K562 (cell line): ENCODE measurements at regions not wholly inside any gene's neighbourhood (a gene's known extent, or its start where the extent isn't known, plus 50 kb on each side); places are given as distances from the start of the nearest gene placed in this dataset.

Experiments
- ATAC-seq: fragments of 200-7000 bp; cut with Tn5 transposase; 3 replicates; pipeline ENCODE4 v1.9.1; 2020; ENCODE audit warnings: moderate library complexity
- BruUV-seq: library from RNA; stranded (reverse); fragments of 400-500 nt; replicated peaks from 2 replicates; lab custom pipeline; 2021; lab: Mats Ljungman, UMichigan
- CTCF ChIA-PET: fragments of 300-600 bp; formaldehyde crosslinking; extraction: SDS; loops from one replicate; lab custom pipeline; 2021; ENCODE audit warnings: low intra/inter-chr PET ratio; lab: Yijun Ruan, JAX
- POLR2A ChIA-PET: fragments of 300-600, 350-650 bp; sonication (Branson Sonifier 250); formaldehyde crosslinking; extraction: SDS; loops from one replicate; lab custom pipeline; 2021; ENCODE audit warnings: antibody characterized with exemption, inconsistent platforms; lab: Yijun Ruan, JAX
- DNase-seq, 4 experiments: peaks; one replicate each; pipeline versions ENCODE4 v3.0.0 to v3.0.0-alpha.2; 2011 to 2018; ENCODE audit warnings: low spot score in 3 of 4, mixed read lengths in 3 of 4; ENCODE audit errors: extremely low read depth in 1 of 4
- FAIRE-seq: peaks from 2 replicates; lab custom pipeline; 2011; peaks lifted over from hg19 to GRCh38; lab: Jason Lieb, UNC
- H2AFZ ChIP-seq: 2 replicates; pipeline ENCODE4 v1.6.0; 2011; ENCODE audit warnings: low read depth, low read length, control low read depth, inconsistent platforms
- H3K27ac ChIP-seq: fragments of 200-600 bp; 3 replicates; pipeline ENCODE4 v1.8.0; 2011; ENCODE audit warnings: low read depth, mild to moderate bottlenecking, control low read depth, inconsistent platforms, low read length, moderate library complexity, mixed read lengths; ENCODE audit errors: extremely low read depth
- H3K27me3 ChIP-seq, 2 experiments: fragments of 300-600 bp in 1 of 2; 2 replicates in 1 of 2; 3 replicates in 1 of 2; pipeline versions ENCODE4 v1.6.0 to v1.8.0; 2011; ENCODE audit warnings: inconsistent platforms in 2 of 2, low read length in 2 of 2, mild to moderate bottlenecking in 1 of 2, mixed read lengths in 1 of 2, moderate library complexity in 1 of 2; ENCODE audit not compliant: control insufficient read depth in 2 of 2, insufficient read depth in 2 of 2
- H3K36me3 ChIP-seq: fragments of 300-600 bp; 3 replicates; pipeline ENCODE4 v1.8.0; 2011; ENCODE audit warnings: mild to moderate bottlenecking, low read length, inconsistent platforms; ENCODE audit not compliant: control insufficient read depth, insufficient read depth
- H3K4me1 ChIP-seq, 2 experiments: fragments of 200-600 bp in 1 of 2; replicated peaks in 1 of 2; 2 replicates in 1 of 2; 3 replicates in 1 of 2; pipeline versions ENCODE4 v1.5.1 to v1.8.0; 2011; ENCODE audit warnings: inconsistent platforms in 2 of 2, low read length in 2 of 2, mild to moderate bottlenecking in 1 of 2, mixed read lengths in 1 of 2, moderate library complexity in 1 of 2; ENCODE audit not compliant: control insufficient read depth in 2 of 2, insufficient read depth in 2 of 2
- H3K4me2 ChIP-seq: 2 replicates; pipeline ENCODE4 v1.6.1; 2011; ENCODE audit warnings: low read length, control low read depth, inconsistent platforms, mixed read lengths; ENCODE audit not compliant: insufficient read depth
- H3K4me3 ChIP-seq: fragments of 200-600 bp; sonication (generic), shearing (Covaris generic); 2 replicates; pipeline ENCODE4 v1.5.1; 2016; ENCODE audit warnings: control low read depth, inconsistent platforms
- H3K79me2 ChIP-seq: fragments of 200-600 bp; 3 replicates; pipeline ENCODE4 v1.8.0; 2011; ENCODE audit warnings: low read length, inconsistent platforms; ENCODE audit not compliant: control insufficient read depth, insufficient read depth
- H3K9ac ChIP-seq, 2 experiments: 2 replicates each; pipeline versions ENCODE4 v1.6.0 to v1.6.1; 2011; ENCODE audit warnings: low read depth in 2 of 2, low read length in 2 of 2, control low read depth in 1 of 2, inconsistent platforms in 1 of 2, mild to moderate bottlenecking in 1 of 2, mixed read lengths in 1 of 2; ENCODE audit not compliant: insufficient read depth in 1 of 2
- H3K9me1 ChIP-seq: one replicate; pipeline ENCODE4 v1.6.0; 2011; ENCODE audit warnings: inconsistent platforms, mild to moderate bottlenecking, low read length, moderate library complexity; ENCODE audit not compliant: control insufficient read depth, insufficient read depth
- H3K9me3 ChIP-seq: replicated peaks from 2 replicates; pipeline ENCODE4 v1.5.1; 2011; ENCODE audit warnings: low read depth, low read length, inconsistent platforms; ENCODE audit not compliant: control insufficient read depth, insufficient read depth
- H4K20me1 ChIP-seq: replicated peaks from 2 replicates; pipeline ENCODE4 v1.6.1; 2011; ENCODE audit warnings: low read length, inconsistent platforms, mixed read lengths; ENCODE audit not compliant: control insufficient read depth, insufficient read depth
- HDAC6 ChIP-seq: IDR thresholded peaks from 2 replicates; pipeline ENCODE4 v1.6.1; 2012; ENCODE audit warnings: low read depth, mild to moderate bottlenecking, control low read depth, inconsistent platforms, low read length, moderate library complexity
- HDAC8 ChIP-seq: fragments of 450-650 bp; IDR thresholded peaks from 2 replicates; pipeline ENCODE4 v1.6.1; 2016; ENCODE audit warnings: mild to moderate bottlenecking, missing genetic modification characterization, moderate library complexity, missing compliant biosample characterization
- NFIC ChIP-seq: fragments of 450-650 bp; IDR thresholded peaks from 2 replicates; pipeline ENCODE4 v1.6.1; 2017; ENCODE audit warnings: mild to moderate bottlenecking, inconsistent platforms
- WGBS: fragments of 100-300 bp; shearing (Covaris generic); methylation state at CpG from one replicate; pipeline ENCODE4 v1.1.6; 2016; ENCODE audit warnings: low coverage, mixed read lengths; ENCODE audit not compliant: insufficient coverage; ENCODE audit errors: missing lambda C conversion rate; 5-methylcytosine and 5-hydroxymethylcytosine counted together
- in situ Hi-C: fragments of 300-500 bp; cut with MboI; formaldehyde crosslinking; loops from 4 replicates; pipeline ENCODE4 v1.15.0; 2018; ENCODE audit warnings: inconsistent platforms, mixed read lengths
- intact Hi-C: fragments of 100-400 bp; cut with micrococcal nuclease; formaldehyde crosslinking; loops from 2 replicates; pipeline ENCODE4 v1.14.2; 2022
- TF ChIP-seq, protein P1 (sequence below): sonication (generic); formaldehyde crosslinking; IDR thresholded peaks from 2 replicates; pipeline ENCODE4 v1.8.0; 2022; ENCODE audit warnings: mild to moderate bottlenecking, missing genetic modification reagents, borderline replicate concordance
- TF ChIP-seq, protein P2 (sequence below): IDR thresholded peaks from 2 replicates; pipeline ENCODE4 v1.6.1; 2012; ENCODE audit warnings: low read depth, low read length, improper control_type of control experiment, borderline replicate concordance
- TF ChIP-seq, protein P3 (sequence below): fragments of 250-450 bp; sonication (Bioruptor Pico); IDR thresholded peaks from 2 replicates; pipeline ENCODE4 v1.8.0; 2022; ENCODE audit warnings: moderate library complexity, mild to moderate bottlenecking, inconsistent platforms

DNA sequence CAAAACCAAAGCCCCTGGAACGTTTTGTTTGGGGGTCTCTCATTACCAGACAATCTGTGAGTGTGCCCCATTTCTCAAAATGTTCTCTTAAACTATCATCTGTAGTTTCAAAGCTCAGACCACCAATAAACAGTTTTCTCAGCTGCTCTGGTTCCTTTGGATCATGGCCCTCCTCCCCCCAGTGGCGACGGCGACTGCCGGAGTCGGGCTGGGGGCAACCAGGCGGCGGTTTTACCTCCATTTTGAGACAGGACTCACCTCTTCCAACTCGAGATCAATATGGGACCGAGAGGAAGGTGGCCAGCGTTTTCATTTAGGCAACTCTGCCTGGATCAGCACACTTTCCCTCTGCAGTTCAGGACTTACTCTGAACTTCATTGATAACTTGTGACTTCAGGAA, 141.5 kb upstream of the ZNF32 start:
- no TSS peak for BruUV-seq
- no peaks in the 10 kb centered on the region for H3K9me1 ChIP-seq
- H3K4me3 ChIP-seq, result no peak overlapping the region
- ChIA-PET CTCF (no interaction called here), POLR2A (no interaction called here)
- H3K4me1 ChIP-seq, result no peaks in the 10 kb centered on the region
- 1% methylated on average over 11 of the region's 11 CpGs for WGBS
- TF ChIP-seq, protein P1, sequence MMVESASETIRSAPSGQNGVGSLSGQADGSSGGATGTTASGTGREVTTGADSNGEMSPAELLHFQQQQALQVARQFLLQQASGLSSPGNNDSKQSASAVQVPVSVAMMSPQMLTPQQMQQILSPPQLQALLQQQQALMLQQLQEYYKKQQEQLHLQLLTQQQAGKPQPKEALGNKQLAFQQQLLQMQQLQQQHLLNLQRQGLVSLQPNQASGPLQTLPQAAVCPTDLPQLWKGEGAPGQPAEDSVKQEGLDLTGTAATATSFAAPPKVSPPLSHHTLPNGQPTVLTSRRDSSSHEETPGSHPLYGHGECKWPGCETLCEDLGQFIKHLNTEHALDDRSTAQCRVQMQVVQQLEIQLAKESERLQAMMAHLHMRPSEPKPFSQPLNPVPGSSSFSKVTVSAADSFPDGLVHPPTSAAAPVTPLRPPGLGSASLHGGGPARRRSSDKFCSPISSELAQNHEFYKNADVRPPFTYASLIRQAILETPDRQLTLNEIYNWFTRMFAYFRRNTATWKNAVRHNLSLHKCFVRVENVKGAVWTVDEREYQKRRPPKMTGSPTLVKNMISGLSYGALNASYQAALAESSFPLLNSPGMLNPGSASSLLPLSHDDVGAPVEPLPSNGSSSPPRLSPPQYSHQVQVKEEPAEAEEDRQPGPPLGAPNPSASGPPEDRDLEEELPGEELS, result no peak
- TF ChIP-seq NFIC, result no peak
- TF ChIP-seq, protein P2, sequence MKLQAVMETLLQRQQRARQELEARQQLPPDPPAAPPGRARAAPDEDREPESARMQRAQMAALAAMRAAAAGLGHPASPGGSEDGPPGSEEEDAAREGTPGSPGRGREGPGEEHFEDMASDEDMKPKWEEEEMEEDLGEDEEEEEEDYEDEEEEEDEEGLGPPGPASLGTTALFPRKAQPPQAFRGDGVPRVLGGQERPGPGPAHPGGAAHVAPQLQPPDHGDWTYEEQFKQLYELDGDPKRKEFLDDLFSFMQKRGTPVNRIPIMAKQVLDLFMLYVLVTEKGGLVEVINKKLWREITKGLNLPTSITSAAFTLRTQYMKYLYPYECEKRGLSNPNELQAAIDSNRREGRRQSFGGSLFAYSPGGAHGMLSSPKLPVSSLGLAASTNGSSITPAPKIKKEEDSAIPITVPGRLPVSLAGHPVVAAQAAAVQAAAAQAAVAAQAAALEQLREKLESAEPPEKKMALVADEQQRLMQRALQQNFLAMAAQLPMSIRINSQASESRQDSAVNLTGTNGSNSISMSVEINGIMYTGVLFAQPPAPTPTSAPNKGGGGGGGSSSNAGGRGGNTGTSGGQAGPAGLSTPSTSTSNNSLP, result no peak
- TF ChIP-seq HDAC6, result no peak
- no peak for TF ChIP-seq HDAC8 (tag)
- TF ChIP-seq, protein P3, sequence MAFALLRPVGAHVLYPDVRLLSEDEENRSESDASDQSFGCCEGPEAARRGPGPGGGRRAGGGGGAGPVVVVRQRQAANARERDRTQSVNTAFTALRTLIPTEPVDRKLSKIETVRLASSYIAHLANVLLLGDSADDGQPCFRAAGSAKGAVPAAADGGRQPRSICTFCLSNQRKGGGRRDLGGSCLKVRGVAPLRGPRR (CRISPR knock-in tag), result no peak
- H3K36me3 ChIP-seq, result no peaks in the 10 kb centered on the region
- no peak overlapping the region for H3K9ac ChIP-seq
- H4K20me1 ChIP-seq, result peaks cover 4% of the 10 kb centered on the region; the same call in 1 of the 2 replicates
- H2AFZ ChIP-seq, result no peak overlapping the region
- H3K9me3 ChIP-seq, result no peaks in the 10 kb centered on the region
- no peaks in the 10 kb centered on the region for H3K79me2 ChIP-seq
- H3K27me3 ChIP-seq, result peaks cover 11 to 29% of the 10 kb centered on the region in 2 experiments
- no peak overlapping the region for H3K4me2 ChIP-seq
- FAIRE-seq (no peak), DNase-seq (no peak), ATAC-seq (no peak)
- intact Hi-C loops, result no loop called here
- H3K27ac ChIP-seq, result no peak overlapping the region
- in situ Hi-C loops, result no loop called here
